ENCODE measurements at regions not wholly inside any gene's neighbourhood (a gene's known extent, or its start where the extent isn't known, plus 50 kb on each side); places are given as distances from the start of the nearest gene placed in this dataset.
A peak's percentile ranks its signal among the peaks of the same experiment; 100 is the strongest.

GRCh38 chr6:100181309-100181708, 187.3 kb upstream of the MCHR2 start:
- no peak for DNase-seq (ENCODE audit: low read depth, low spot score)

GRCh38 chr6:100179576-100179975, 185.6 kb upstream of the MCHR2 start:
- no peak for DNase-seq (ENCODE audit: low read depth, low spot score)

GRCh38 chr6:100177956-100178355, 183.9 kb upstream of the MCHR2 start:
- no peak for DNase-seq (ENCODE audit: low read depth, low spot score)

- no peak for DNase-seq (ENCODE audit: low read depth, low spot score)
Measured at GRCh38 chr6:100176951-100177710, 183.1 kb upstream of the MCHR2 start.

- DNase-seq (ENCODE audit: low read depth, low spot score) = peak; percentile 63
Measured at GRCh38 chr6:100176311-100176950, 182.4 kb upstream of the MCHR2 start.

GRCh38 chr6:100175814-100176310, 181.8 kb upstream of the MCHR2 start:
- DNase-seq (ENCODE audit: low read depth, low spot score) = no peak

- no peak for DNase-seq (ENCODE audit: low read depth, low spot score)
Measured at GRCh38 chr6:100173211-100173610, 179.2 kb upstream of the MCHR2 start.

GRCh38 chr6:100172322-100172713, 178.3 kb upstream of the MCHR2 start:
- no peak for DNase-seq (ENCODE audit: low read depth, low spot score)

GRCh38 chr6:100171533-100172321, 177.7 kb upstream of the MCHR2 start:
- no peak for DNase-seq (ENCODE audit: low read depth, low spot score)

GRCh38 chr6:100168148-100168547, 174.1 kb upstream of the MCHR2 start:
- no peak for DNase-seq (ENCODE audit: low read depth, low spot score)

GRCh38 chr6:100167585-100167984, 173.6 kb upstream of the MCHR2 start:
- DNase-seq (ENCODE audit: low read depth, low spot score) = peak; percentile 44

GRCh38 chr6:100166956-100167355, 172.9 kb upstream of the MCHR2 start:
- no peak for DNase-seq (ENCODE audit: low read depth, low spot score)

- no peak for DNase-seq (ENCODE audit: low read depth, low spot score)
Measured at GRCh38 chr6:100165442-100165841, 171.4 kb upstream of the MCHR2 start.

GRCh38 chr6:100163035-100163434, 169.0 kb upstream of the MCHR2 start:
- DNase-seq (ENCODE audit: low read depth, low spot score) = no peak

GRCh38 chr6:100161782-100162365, 167.9 kb upstream of the MCHR2 start:
- no peak for DNase-seq (ENCODE audit: low read depth, low spot score)

GRCh38 chr6:100160930-100161329, 166.9 kb upstream of the MCHR2 start:
- peak; percentile 19 for DNase-seq (ENCODE audit: low read depth, low spot score)

- DNase-seq (ENCODE audit: low read depth, low spot score) = no peak
Measured at GRCh38 chr6:100155141-100155540, 161.1 kb upstream of the MCHR2 start.

- DNase-seq (ENCODE audit: low read depth, low spot score) = no peak
Measured at GRCh38 chr6:100153636-100154275, 159.7 kb upstream of the MCHR2 start.

- DNase-seq (ENCODE audit: low read depth, low spot score) = no peak
Measured at GRCh38 chr6:100152201-100152600, 158.2 kb upstream of the MCHR2 start.

GRCh38 chr6:100144991-100145390, 151.0 kb upstream of the MCHR2 start:
- DNase-seq (ENCODE audit: low read depth, low spot score) = no peak

- DNase-seq (ENCODE audit: low read depth, low spot score) = no peak
Measured at GRCh38 chr6:100138346-100139022, 144.5 kb upstream of the MCHR2 start.

All from ELF-1 (cell line).